ENCODE measurements at regions not wholly inside any gene's neighbourhood (a gene's known extent, or its start where the extent isn't known, plus 50 kb on each side); places are given as distances from the start of the nearest gene placed in this dataset.
A peak's percentile ranks its signal among the peaks of the same experiment; 100 is the strongest.
"Not testable (repeated sequence)": the region's sequence is repeated elsewhere in the genome, so short reads cannot be mapped to it uniquely, and the experiment has no call there.

- in situ Hi-C loops (cut with HindIII; ENCODE audit: low pct_unique_long_range_greater_than_20kb, low sequenced_read_pairs) = no loop called here
- Histone ChIP-seq H3K4me1 (ENCODE audit: control insufficient read depth, insufficient read depth, low read length) (peaks cover 1% of the 10 kb centered on the region; the same call in 1 of the 2 replicates), H3K9me3 (ENCODE audit: control insufficient read depth, insufficient read depth, low read depth, low read length) (no peaks in the 10 kb centered on the region), H3K27me3 (ENCODE audit: control insufficient read depth, insufficient read depth, low read length) (peaks cover 8% of the 10 kb centered on the region), H3K4me3 (ENCODE audit: low read depth in 2 of 2, low read length in 2 of 2) (no peak overlapping the region), H3K27ac (ENCODE audit: low read length) (no peak overlapping the region), H3K36me3 (ENCODE audit: control insufficient read depth, insufficient read depth, low read length) (no peaks in the 10 kb centered on the region)
- DNase-seq (ENCODE audit: low read depth, low spot score) (peak; percentile 66), ATAC-seq (peak; percentile 99)
- TF ChIP-seq, protein P1, sequence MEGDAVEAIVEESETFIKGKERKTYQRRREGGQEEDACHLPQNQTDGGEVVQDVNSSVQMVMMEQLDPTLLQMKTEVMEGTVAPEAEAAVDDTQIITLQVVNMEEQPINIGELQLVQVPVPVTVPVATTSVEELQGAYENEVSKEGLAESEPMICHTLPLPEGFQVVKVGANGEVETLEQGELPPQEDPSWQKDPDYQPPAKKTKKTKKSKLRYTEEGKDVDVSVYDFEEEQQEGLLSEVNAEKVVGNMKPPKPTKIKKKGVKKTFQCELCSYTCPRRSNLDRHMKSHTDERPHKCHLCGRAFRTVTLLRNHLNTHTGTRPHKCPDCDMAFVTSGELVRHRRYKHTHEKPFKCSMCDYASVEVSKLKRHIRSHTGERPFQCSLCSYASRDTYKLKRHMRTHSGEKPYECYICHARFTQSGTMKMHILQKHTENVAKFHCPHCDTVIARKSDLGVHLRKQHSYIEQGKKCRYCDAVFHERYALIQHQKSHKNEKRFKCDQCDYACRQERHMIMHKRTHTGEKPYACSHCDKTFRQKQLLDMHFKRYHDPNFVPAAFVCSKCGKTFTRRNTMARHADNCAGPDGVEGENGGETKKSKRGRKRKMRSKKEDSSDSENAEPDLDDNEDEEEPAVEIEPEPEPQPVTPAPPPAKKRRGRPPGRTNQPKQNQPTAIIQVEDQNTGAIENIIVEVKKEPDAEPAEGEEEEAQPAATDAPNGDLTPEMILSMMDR (IDR thresholded peaks at IDR 0.05) = peak; percentile 93
- TF ChIP-seq POLR2AphosphoS5 (IDR thresholded peaks at IDR 0.05; ENCODE audit: low read depth, low read length) (no peak), SIN3A (IDR thresholded peaks at IDR 0.05; ENCODE audit: borderline replicate concordance, insufficient read depth, low read depth, low read length) (no peak), TCF7L2 (IDR thresholded peaks at IDR 0.05; ENCODE audit: low read depth, low read length) (no peak)
- TF ChIP-seq, protein P2, sequence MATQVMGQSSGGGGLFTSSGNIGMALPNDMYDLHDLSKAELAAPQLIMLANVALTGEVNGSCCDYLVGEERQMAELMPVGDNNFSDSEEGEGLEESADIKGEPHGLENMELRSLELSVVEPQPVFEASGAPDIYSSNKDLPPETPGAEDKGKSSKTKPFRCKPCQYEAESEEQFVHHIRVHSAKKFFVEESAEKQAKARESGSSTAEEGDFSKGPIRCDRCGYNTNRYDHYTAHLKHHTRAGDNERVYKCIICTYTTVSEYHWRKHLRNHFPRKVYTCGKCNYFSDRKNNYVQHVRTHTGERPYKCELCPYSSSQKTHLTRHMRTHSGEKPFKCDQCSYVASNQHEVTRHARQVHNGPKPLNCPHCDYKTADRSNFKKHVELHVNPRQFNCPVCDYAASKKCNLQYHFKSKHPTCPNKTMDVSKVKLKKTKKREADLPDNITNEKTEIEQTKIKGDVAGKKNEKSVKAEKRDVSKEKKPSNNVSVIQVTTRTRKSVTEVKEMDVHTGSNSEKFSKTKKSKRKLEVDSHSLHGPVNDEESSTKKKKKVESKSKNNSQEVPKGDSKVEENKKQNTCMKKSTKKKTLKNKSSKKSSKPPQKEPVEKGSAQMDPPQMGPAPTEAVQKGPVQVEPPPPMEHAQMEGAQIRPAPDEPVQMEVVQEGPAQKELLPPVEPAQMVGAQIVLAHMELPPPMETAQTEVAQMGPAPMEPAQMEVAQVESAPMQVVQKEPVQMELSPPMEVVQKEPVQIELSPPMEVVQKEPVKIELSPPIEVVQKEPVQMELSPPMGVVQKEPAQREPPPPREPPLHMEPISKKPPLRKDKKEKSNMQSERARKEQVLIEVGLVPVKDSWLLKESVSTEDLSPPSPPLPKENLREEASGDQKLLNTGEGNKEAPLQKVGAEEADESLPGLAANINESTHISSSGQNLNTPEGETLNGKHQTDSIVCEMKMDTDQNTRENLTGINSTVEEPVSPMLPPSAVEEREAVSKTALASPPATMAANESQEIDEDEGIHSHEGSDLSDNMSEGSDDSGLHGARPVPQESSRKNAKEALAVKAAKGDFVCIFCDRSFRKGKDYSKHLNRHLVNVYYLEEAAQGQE (IDR thresholded peaks at IDR 0.05; ENCODE audit: insufficient read depth in 1 of 2, low read depth in 2 of 2, low read length in 1 of 2) = no peak
- ChIA-PET CTCF (interaction anchor here (0.6 to 2.4 kb wide), 14 partner anchors 8 to 1073 kb away, joined by 3 to 67 read pairs (median 4); partner anchors contain the start of genes ANKRD18B and NOL6), POLR2A (no interaction called here)
- no TSS peak for BruUV-seq (replicated peaks)
- intact Hi-C loops (cut with micrococcal nuclease; ENCODE audit: unreplicated experiment) = loop anchor here (1.0 kb wide), 1 partner anchor 98 kb away; no protein-coding TSS in a partner anchor
These were observed 99.9 kb downstream of the ANKRD18B start for GRCh38 chr9:33623658-33624586.

DNA sequence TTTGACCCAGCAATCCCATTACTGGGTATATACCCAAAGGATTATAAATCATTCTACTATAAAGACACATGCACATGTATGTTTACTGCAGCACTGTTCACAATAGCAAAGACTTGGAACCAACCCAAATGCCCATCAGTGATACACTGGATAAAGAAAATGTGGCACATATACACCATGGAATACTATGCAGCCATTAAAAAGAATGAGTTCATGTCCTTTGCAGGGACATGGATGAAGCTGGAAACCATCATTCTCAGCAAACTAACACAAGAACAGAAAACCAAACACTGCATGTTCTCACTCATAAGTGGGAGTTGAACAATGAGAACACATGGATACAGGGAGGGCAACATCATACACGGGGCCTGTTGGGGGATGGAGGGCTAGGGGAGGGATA lies 104.3 kb downstream of the ANKRD18B start:
- ATAC-seq; H3K4me3 ChIP-seq (ENCODE audit: low read depth in 2 of 2, low read length in 2 of 2); in situ Hi-C loops (cut with HindIII; ENCODE audit: low pct_unique_long_range_greater_than_20kb, low sequenced_read_pairs); intact Hi-C loops (cut with micrococcal nuclease; ENCODE audit: unreplicated experiment); DNase-seq (ENCODE audit: low read depth, low spot score); POLR2A ChIA-PET; CTCF ChIA-PET; H3K4me1 ChIP-seq (ENCODE audit: control insufficient read depth, insufficient read depth, low read length); H3K36me3 ChIP-seq (ENCODE audit: control insufficient read depth, insufficient read depth, low read length); BruUV-seq (replicated peaks); H3K9me3 ChIP-seq (ENCODE audit: control insufficient read depth, insufficient read depth, low read depth, low read length); H3K27ac ChIP-seq (ENCODE audit: low read length): not testable (repeated sequence)
- peaks cover 35% of the 10 kb centered on the region for H3K27me3 ChIP-seq (ENCODE audit: control insufficient read depth, insufficient read depth, low read length)

Measured in Panc1 (cell line).